GM21381 (cell line): ENCODE measurements at regions not wholly inside any gene's neighbourhood (a gene's known extent, or its start where the extent isn't known, plus 50 kb on each side); places are given as distances from the start of the nearest gene placed in this dataset.

Experiments used
- ATAC-seq: cut with Tn5 transposase; IDR thresholded peaks from one replicate; pipeline ENCODE4 v1.9.1; 2021; ENCODE audit warnings: mild to moderate bottlenecking, moderate library complexity; ENCODE audit not compliant: unreplicated experiment

GRCh38 chr10:113407218-113407617, 145.6 kb upstream of the HABP2 start:
- ATAC-seq = no peak

GRCh38 chr10:113409175-113409574, 143.7 kb upstream of the HABP2 start:
- ATAC-seq = no peak

GRCh38 chr10:113410618-113411017, 142.2 kb upstream of the HABP2 start:
- ATAC-seq = no peak

- no peak for ATAC-seq
These were observed 141.4 kb upstream of the HABP2 start for GRCh38 chr10:113411456-113411855.

- ATAC-seq = no peak
These were observed 140.7 kb upstream of the HABP2 start for GRCh38 chr10:113412161-113412560.

GRCh38 chr10:113414543-113414942, 138.3 kb upstream of the HABP2 start:
- no peak for ATAC-seq

GRCh38 chr10:113415246-113415645, 137.6 kb upstream of the HABP2 start:
- no peak for ATAC-seq

- no peak for ATAC-seq
These were observed 132.7 kb upstream of the HABP2 start for GRCh38 chr10:113420057-113420732.

- ATAC-seq = no peak
These were observed 131.8 kb upstream of the HABP2 start for GRCh38 chr10:113420733-113421675.

- no peak for ATAC-seq
These were observed 130.5 kb upstream of the HABP2 start for GRCh38 chr10:113422371-113422770.

GRCh38 chr10:113423981-113424721, 128.7 kb upstream of the HABP2 start:
- ATAC-seq = no peak

GRCh38 chr10:113425008-113425407, 127.8 kb upstream of the HABP2 start:
- no peak for ATAC-seq

- ATAC-seq = no peak
These were observed 127.3 kb upstream of the HABP2 start for GRCh38 chr10:113425541-113425951.

GRCh38 chr10:113426181-113426877, 126.5 kb upstream of the HABP2 start:
- no peak for ATAC-seq

- no peak for ATAC-seq
These were observed 125.6 kb upstream of the HABP2 start for GRCh38 chr10:113427236-113427735.

GRCh38 chr10:113427811-113428558, 124.9 kb upstream of the HABP2 start:
- ATAC-seq = no peak

- ATAC-seq = no peak
These were observed 122.0 kb upstream of the HABP2 start for GRCh38 chr10:113430634-113431397.

GRCh38 chr10:113431398-113432160, 121.3 kb upstream of the HABP2 start:
- no peak for ATAC-seq
